MM.1S (cell line): ENCODE measurements at regions not wholly inside any gene's neighbourhood (a gene's known extent, or its start where the extent isn't known, plus 50 kb on each side); places are given as distances from the start of the nearest gene placed in this dataset.

ENCODE experiments used
- CTCF ChIP-seq: fragments of 300-600 bp; sonication (generic); IDR thresholded peaks from 2 replicates; pipeline ENCODE4 v1.5.1; 2016; ENCODE audit warnings: antibody characterized with exemption, low read length, mixed read lengths
- EZH2phosphoT487 ChIP-seq: fragments of 300-600 bp; sonication (generic); IDR thresholded peaks from 2 replicates; pipeline ENCODE4 v1.6.1; 2018; ENCODE audit warnings: antibody characterized with exemption, low read length

- no peak for TF ChIP-seq CTCF
- TF ChIP-seq EZH2phosphoT487 = no peak
These were observed 55.0 kb upstream of the PCED1B start for GRCh38 chr12:47024463-47024862.
